Astrocyte (in vitro differentiated cells and primary cell): ENCODE measurements at regions not wholly inside any gene's neighbourhood (a gene's known extent, or its start where the extent isn't known, plus 50 kb on each side); places are given as distances from the start of the nearest gene placed in this dataset.

Experiments used
- CTCF ChIP-seq: IDR thresholded peaks from 2 replicates; pipeline ENCODE4 v1.5.1; 2011; ENCODE audit warnings: low read depth, mild to moderate bottlenecking, inconsistent platforms, low read length, moderate library complexity; ENCODE audit not compliant: insufficient read depth
- EZH2 ChIP-seq: IDR thresholded peaks from 2 replicates; pipeline ENCODE4 v1.6.1; 2012; ENCODE audit warnings: mild to moderate bottlenecking, low read length, inconsistent platforms; ENCODE audit not compliant: insufficient read depth

DNA sequence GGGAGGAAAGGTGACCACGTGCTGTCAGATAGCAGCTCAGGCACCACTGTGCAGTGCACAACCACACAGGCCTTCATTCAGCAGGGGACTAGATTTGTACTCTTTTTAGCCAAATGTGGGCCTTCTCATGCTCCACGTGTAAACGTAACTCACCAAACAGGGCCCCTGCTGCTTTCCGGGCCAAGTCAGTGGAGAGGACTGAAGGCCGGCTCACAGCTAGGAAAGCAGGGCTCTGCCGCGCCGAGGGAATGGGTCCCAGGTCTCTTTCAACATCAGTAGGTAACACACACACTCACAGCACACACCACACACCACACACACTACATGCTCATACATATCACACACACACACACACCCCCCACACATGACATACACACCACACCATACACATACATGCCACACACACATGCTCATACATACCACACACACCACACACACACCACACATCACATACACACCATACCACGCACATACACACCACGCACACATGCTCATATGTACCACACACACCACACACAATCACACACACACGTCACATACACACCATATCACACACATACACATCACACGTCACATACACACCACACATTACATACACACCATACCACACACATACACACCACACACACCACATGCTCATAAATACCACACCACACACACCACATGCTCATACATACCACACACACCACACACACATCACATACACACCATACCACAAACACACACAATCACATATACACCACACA, 124.0 kb upstream of the ERG start:
- no peak for TF ChIP-seq CTCF
- TF ChIP-seq EZH2 = no peak
